Lower lobe of right lung (tissue), 2 donors: ENCODE measurements at regions not wholly inside any gene's neighbourhood (a gene's known extent, or its start where the extent isn't known, plus 50 kb on each side); places are given as distances from the start of the nearest gene placed in this dataset.

ENCODE experiments used
- ATAC-seq, 2 donors: fragments of 200-7000 bp; cut with Tn5 transposase; one replicate each; pipeline ENCODE4 v1.9.1; 2020 to 2022; ENCODE audit warnings: mild to moderate bottlenecking in 2 of 2, moderate library complexity in 2 of 2
- DNase-seq: peaks from one replicate; pipeline ENCODE4 v3.0.0-alpha.2; 2020
- H3K27ac ChIP-seq: fragments of 200-600 bp; one replicate; pipeline ENCODE4 v1.8.0; 2022
- H3K27me3 ChIP-seq: fragments of 200-600 bp; one replicate; pipeline ENCODE4 v1.8.0; 2022; ENCODE audit warnings: low read depth
- H3K36me3 ChIP-seq: fragments of 200-600 bp; one replicate; pipeline ENCODE4 v1.8.0; 2022; ENCODE audit warnings: mild to moderate bottlenecking
- H3K4me1 ChIP-seq: fragments of 200-600 bp; one replicate; pipeline ENCODE4 v1.8.0; 2022
- H3K4me3 ChIP-seq: fragments of 200-600 bp; one replicate; pipeline ENCODE4 v1.8.0; 2022; ENCODE audit warnings: mild to moderate bottlenecking
- H3K9me3 ChIP-seq: fragments of 200-600 bp; one replicate; pipeline ENCODE4 v1.8.0; 2022
- intact Hi-C: fragments of 100-400 bp; cut with DNase I; formaldehyde crosslinking; loops from one replicate; pipeline ENCODE4 v1.11.0; 2022
- TF ChIP-seq, protein P1 (sequence below): fragments of 200-600 bp; IDR thresholded peaks from one replicate; pipeline ENCODE4 v1.8.0; 2022; ENCODE audit warnings: antibody characterized with exemption, mild to moderate bottlenecking
- donor health status: DM: no; HTN: yes; CAD: no; lungs with severe emphysema.

DNA sequence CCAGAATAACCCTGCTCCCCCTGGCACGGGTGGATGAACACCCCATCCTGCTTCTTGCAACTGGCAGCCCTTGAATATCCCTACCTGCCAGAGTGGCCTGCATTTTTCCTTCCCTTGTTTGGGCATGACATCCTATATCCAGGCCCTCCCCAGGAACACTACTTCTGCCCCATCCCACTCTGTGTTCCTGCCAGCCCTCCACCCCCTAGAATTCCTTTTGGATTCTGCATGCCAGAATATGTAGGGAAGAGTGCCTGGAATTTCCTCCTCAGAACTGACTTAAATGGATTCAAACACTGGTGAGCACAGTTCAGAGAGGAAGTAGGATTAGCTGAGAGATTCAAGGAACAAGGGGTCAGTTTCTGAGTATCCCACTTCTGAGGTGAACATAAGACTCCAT, 123.5 kb upstream of the PELI1 start:
- Histone ChIP-seq H3K27me3 (no peaks in the 10 kb centered on the region), H3K36me3 (no peaks in the 10 kb centered on the region)

GRCh38 chr2:64268330-64269048, 124.3 kb upstream of the PELI1 start:
- TF ChIP-seq, protein P1, sequence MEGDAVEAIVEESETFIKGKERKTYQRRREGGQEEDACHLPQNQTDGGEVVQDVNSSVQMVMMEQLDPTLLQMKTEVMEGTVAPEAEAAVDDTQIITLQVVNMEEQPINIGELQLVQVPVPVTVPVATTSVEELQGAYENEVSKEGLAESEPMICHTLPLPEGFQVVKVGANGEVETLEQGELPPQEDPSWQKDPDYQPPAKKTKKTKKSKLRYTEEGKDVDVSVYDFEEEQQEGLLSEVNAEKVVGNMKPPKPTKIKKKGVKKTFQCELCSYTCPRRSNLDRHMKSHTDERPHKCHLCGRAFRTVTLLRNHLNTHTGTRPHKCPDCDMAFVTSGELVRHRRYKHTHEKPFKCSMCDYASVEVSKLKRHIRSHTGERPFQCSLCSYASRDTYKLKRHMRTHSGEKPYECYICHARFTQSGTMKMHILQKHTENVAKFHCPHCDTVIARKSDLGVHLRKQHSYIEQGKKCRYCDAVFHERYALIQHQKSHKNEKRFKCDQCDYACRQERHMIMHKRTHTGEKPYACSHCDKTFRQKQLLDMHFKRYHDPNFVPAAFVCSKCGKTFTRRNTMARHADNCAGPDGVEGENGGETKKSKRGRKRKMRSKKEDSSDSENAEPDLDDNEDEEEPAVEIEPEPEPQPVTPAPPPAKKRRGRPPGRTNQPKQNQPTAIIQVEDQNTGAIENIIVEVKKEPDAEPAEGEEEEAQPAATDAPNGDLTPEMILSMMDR: no peak
- intact Hi-C loops: no loop called here
- H3K9me3 ChIP-seq: no peaks in the 10 kb centered on the region
- H3K27me3 ChIP-seq: no peaks in the 10 kb centered on the region
- DNase-seq (no peak), ATAC-seq (no peak)
- peaks cover 33% of the 10 kb centered on the region for H3K4me1 ChIP-seq
- no peaks in the 10 kb centered on the region for H3K36me3 ChIP-seq
- H3K27ac ChIP-seq: no peak overlapping the region
- H3K4me3 ChIP-seq: no peak overlapping the region

More for the DNA sequence above, 123.5 kb upstream of the PELI1 start:
- intact Hi-C loops: no loop called here
- Histone ChIP-seq H3K4me3 (no peak overlapping the region), H3K4me1 (peaks cover 26% of the 10 kb centered on the region), H3K9me3 (no peaks in the 10 kb centered on the region), H3K27ac (no peak overlapping the region)
- TF ChIP-seq, protein P1: no peak
- DNase-seq (no peak), ATAC-seq (no peak)

DNA sequence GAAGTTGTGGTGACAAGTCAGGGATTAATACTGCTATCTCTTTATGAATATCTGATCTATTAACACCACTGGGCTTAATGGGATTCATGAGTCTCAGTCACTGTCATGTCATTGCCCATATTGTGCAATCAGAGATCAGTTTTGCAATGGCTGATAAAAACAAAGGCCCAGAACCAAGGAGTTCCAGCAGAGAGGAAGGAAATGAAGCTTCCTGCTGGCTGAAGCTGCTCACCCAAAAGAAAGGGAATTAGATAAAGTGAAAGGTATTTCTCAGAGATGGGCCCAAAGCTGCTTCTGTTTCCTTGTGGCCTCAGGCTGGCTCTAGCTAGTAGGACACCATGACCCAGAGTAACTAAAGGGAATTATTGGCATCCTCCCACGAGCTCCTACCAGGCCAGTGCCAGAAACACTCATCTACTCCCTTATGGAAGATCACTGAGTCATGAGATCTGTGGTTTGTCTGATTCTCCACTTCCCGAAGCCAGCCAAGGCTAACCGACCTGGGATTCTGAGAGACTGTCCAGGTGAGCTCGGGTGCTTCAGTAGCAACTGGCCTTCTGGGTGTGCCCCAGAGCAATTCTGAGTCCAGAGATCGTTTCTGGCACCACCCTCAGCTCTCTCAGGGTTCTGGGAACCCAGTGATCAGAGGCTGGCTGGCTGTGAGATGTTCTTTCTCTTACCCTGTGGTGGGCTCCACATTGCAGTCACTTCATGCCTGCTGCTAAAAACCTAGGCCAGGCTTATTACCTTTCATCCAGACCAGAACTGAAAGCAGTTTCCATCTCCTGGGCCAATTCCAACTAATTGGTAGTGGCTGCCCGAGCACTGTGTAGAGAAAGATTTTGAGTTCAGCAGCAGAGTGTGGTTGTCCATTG, 129.5 kb upstream of the PELI1 start:
- peak overlapping the region; percentile 24 for H3K4me3 ChIP-seq

GRCh38 chr2:64274399-64275173, 130.4 kb upstream of the PELI1 start:
- peak overlapping the region; percentile 80 for H3K27ac ChIP-seq
- no peaks in the 10 kb centered on the region for H3K27me3 ChIP-seq
- H3K4me1 ChIP-seq: peaks cover 41% of the 10 kb centered on the region
- ATAC-seq: no peak
- TF ChIP-seq, protein P1: no peak
- DNase-seq: no peak
- H3K4me3 ChIP-seq: peak overlapping the region; percentile 24
- no peaks in the 10 kb centered on the region for H3K9me3 ChIP-seq
- no peaks in the 10 kb centered on the region for H3K36me3 ChIP-seq
- intact Hi-C loops: no loop called here

More for the DNA sequence above, 129.5 kb upstream of the PELI1 start:
- Histone ChIP-seq H3K27me3 (no peaks in the 10 kb centered on the region), H3K27ac (peak overlapping the region; percentile 80), H3K4me1 (peaks cover 42% of the 10 kb centered on the region), H3K36me3 (no peaks in the 10 kb centered on the region), H3K9me3 (no peaks in the 10 kb centered on the region)
- ATAC-seq (peak; percentile 69 to 73), DNase-seq (no peak)
- intact Hi-C loops: no loop called here
- TF ChIP-seq, protein P1: no peak

DNA sequence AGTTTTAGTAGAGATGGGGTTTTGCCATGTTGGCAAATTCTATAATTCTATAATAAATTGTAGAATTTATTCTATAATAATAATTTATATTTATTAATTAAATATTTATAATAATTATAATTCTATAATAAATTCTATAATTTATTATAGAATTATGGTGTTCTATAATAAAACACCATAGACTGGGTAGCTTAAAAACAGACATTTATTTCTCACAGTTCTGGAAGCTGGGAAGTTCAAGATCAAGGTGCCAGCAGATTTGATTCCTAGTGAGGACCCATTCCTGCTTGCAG, 130.9 kb upstream of the PELI1 start:
- DNase-seq (no peak), ATAC-seq (no peak)
- TF ChIP-seq, protein P1: no peak
- Histone ChIP-seq H3K9me3 (no peaks in the 10 kb centered on the region), H3K27ac (no peak overlapping the region), H3K4me3 (no peak overlapping the region), H3K36me3 (no peaks in the 10 kb centered on the region), H3K4me1 (peaks cover 41% of the 10 kb centered on the region), H3K27me3 (no peaks in the 10 kb centered on the region)
- intact Hi-C loops: no loop called here
